Parathyroid adenoma (tissue), 2 donors: ENCODE measurements at regions not wholly inside any gene's neighbourhood (a gene's known extent, or its start where the extent isn't known, plus 50 kb on each side); places are given as distances from the start of the nearest gene placed in this dataset.
"Not testable (repeated sequence)": the region's sequence is repeated elsewhere in the genome, so short reads cannot be mapped to it uniquely, and the experiment has no call there.

Experiments
- H2AFZ ChIP-seq: fragments of 300-600 bp; sonication (generic); one replicate; pipeline ENCODE4 v1.7.0; 2017; ENCODE audit warnings: antibody characterized with exemption, mild to moderate bottlenecking
- H3K27ac ChIP-seq: fragments of 300-600 bp; sonication (generic); one replicate; pipeline ENCODE4 v1.7.0; 2017
- H3K27me3 ChIP-seq: fragments of 300-600 bp; sonication (generic); one replicate; pipeline ENCODE4 v1.7.0; 2017; ENCODE audit warnings: low read length; ENCODE audit not compliant: control insufficient read depth, insufficient read depth
- H3K36me3 ChIP-seq: fragments of 300-600 bp; sonication (generic); one replicate; pipeline ENCODE4 v1.7.0; 2017; ENCODE audit warnings: low read length; ENCODE audit not compliant: control insufficient read depth, insufficient read depth
- H3K4me1 ChIP-seq: fragments of 300-600 bp; sonication (generic); one replicate; pipeline ENCODE4 v1.7.0; 2017; ENCODE audit warnings: control low read depth
- H3K4me2 ChIP-seq: fragments of 300-600 bp; sonication (generic); one replicate; pipeline ENCODE4 v1.7.0; 2017; ENCODE audit warnings: low read length
- H3K4me3 ChIP-seq: fragments of 300-600 bp; sonication (generic); one replicate; pipeline ENCODE4 v1.7.0; 2017; ENCODE audit warnings: low read depth, low read length
- H3K79me2 ChIP-seq: fragments of 300-600 bp; sonication (generic); one replicate; pipeline ENCODE4 v1.7.0; 2017; ENCODE audit warnings: control low read depth
- H3K9ac ChIP-seq: fragments of 300-600 bp; sonication (generic); one replicate; pipeline ENCODE4 v1.7.0; 2017; ENCODE audit warnings: mild to moderate bottlenecking
- H3K9me3 ChIP-seq: fragments of 300-600 bp; sonication (generic); one replicate; pipeline ENCODE4 v1.7.0; 2017; ENCODE audit warnings: low read length; ENCODE audit not compliant: control insufficient read depth
- donor health status: primary hyperparathyroidism.

DNA sequence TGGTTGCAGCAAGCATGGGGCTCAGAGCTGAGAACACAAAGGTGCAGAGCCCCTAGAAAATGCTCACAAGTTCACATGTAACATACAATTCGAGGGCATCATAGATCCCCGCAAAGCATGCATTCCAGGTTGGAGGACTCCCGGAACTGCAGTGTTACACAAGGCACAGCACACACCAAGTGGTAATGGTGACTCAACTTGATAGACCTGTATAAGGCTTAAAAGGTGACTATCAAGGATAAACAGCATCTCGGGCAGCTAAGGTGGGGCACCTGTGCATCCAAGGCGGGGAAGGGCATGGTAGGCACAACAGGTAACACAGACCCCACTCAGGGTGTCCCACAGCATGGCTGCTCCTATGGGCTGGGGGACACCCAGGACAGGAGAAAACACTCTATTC is 167.3 kb downstream of the KLRB1 start:
- H3K27ac ChIP-seq, H3K36me3 ChIP-seq, H3K9ac ChIP-seq, H2AFZ ChIP-seq, H3K4me2 ChIP-seq, H3K4me3 ChIP-seq, H3K27me3 ChIP-seq, H3K4me1 ChIP-seq, H3K79me2 ChIP-seq, H3K9me3 ChIP-seq: not testable (repeated sequence)

DNA sequence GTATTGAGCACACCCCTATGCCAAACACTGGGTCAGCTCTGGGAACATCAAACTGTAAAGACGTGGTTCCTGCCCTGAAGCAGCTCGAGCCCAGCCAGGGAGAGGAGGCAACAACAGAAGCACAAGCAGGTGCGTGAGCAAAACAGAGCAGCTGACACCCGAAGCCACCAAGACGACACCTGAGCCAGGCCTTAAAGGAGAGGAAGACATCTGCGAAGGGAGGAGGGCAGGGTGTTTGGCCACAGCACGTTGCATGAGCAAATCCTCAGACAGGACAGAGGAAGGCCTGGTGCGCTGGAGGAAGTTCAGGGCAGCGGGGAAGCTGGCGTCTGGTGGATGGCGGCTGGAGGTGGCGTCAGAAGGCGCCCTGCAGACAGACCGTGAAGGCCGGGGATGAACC is 172.0 kb downstream of the KLRB1 start:
- not testable (repeated sequence) for H3K79me2 ChIP-seq, H2AFZ ChIP-seq, H3K9ac ChIP-seq, H3K4me2 ChIP-seq, H3K27me3 ChIP-seq, H3K36me3 ChIP-seq, H3K4me1 ChIP-seq, H3K4me3 ChIP-seq, H3K9me3 ChIP-seq, H3K27ac ChIP-seq

DNA sequence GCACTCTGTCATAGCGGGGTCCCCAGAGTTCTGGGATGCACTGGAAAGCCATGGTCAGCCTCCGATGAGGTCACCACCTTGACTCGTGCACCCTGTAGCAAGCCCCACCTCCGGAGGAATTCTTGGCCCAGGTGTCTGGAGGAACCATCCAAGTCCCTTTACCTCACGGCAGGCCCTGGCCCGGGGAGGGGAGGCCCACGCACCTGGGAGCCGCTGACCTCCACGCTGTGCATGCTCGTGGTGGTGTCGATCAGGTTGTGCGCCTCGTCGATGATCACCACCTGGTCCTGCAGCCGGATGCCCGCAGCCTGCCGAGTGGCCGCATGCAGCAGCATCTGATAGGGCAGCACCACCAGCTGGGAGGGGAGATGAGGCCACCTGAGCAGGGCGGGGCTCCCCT is 177.3 kb downstream of the KLRB1 start:
- not testable (repeated sequence) for H3K36me3 ChIP-seq, H3K9ac ChIP-seq, H3K4me1 ChIP-seq, H3K4me2 ChIP-seq, H3K9me3 ChIP-seq, H3K27me3 ChIP-seq, H3K27ac ChIP-seq, H3K79me2 ChIP-seq, H3K4me3 ChIP-seq, H2AFZ ChIP-seq

DNA sequence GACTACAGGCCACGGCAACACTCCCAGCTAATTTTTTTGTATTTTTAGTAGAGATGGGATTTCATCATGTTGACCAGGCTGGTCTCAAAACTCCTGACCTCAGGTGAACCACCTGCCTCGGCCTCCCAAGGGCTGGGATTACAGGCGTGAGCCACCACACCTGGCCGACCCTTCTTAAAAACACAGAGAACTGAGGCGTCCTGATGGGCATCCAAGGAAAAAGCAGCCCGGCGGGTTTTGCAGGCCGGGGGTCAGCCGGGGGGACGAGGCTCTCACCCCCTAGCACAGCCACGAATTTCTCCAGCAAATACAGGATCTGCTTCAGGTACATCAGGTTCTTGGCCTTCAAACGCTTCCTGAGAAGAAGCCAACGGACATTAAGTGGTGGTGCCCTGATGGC is 178.9 kb downstream of the KLRB1 start:
- not testable (repeated sequence) for H3K27me3 ChIP-seq, H3K4me2 ChIP-seq, H3K79me2 ChIP-seq, H3K27ac ChIP-seq, H3K4me3 ChIP-seq, H3K9me3 ChIP-seq, H2AFZ ChIP-seq, H3K4me1 ChIP-seq, H3K9ac ChIP-seq, H3K36me3 ChIP-seq

DNA sequence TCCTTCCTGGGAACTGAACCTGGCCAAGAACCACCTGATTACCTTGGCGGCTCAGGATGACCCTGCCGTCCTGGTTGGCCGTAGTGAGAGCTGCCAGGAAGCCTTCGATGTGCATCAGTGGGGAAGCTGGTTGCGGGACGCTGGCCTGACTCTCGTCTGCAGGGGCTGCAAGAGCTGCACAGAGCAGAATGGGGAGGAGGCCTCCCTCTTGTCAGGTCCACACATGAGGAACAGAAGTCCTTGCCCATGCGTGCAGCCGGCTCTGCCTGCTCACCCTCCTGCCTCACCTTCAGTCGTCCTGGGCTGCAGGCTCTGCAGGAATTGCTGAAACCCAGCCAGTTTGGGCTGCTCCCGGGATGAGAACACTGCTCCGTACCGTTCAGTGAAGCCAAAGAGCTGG is 182.3 kb downstream of the KLRB1 start:
- H3K79me2 ChIP-seq, H3K4me3 ChIP-seq, H3K36me3 ChIP-seq, H3K27me3 ChIP-seq, H3K4me1 ChIP-seq, H3K4me2 ChIP-seq, H2AFZ ChIP-seq, H3K9me3 ChIP-seq, H3K27ac ChIP-seq, H3K9ac ChIP-seq: not testable (repeated sequence)

DNA sequence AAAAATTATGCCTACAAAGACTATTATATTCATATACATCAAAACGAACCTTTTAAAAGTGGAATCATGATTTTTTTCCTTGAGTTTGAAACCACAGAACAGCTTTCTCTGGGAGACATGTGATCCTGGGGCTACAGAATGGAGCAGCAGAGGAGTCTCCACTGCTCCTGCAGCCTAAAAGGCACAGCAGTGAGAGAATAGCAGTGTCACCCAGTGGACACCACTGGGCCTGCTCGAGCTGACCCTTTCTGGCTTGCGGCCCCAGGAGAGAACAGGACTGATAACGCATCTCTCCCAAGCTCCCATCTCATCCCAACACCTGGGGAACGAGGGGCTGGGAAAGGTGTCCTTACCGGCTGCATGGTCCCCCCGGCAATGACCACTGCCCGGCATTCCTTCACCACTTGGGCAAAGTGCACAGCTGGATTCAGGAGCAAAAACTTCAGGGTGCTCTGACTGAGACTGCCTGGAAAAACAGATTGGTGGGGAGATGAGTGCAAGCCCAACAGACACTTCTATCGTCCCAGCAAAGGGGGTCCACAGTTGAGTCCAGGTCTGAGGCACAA is 183.5 kb downstream of the KLRB1 start:
- H3K9ac ChIP-seq, H3K36me3 ChIP-seq, H3K4me2 ChIP-seq, H3K4me1 ChIP-seq, H3K27me3 ChIP-seq, H2AFZ ChIP-seq, H3K79me2 ChIP-seq, H3K27ac ChIP-seq, H3K4me3 ChIP-seq, H3K9me3 ChIP-seq: not testable (repeated sequence)

DNA sequence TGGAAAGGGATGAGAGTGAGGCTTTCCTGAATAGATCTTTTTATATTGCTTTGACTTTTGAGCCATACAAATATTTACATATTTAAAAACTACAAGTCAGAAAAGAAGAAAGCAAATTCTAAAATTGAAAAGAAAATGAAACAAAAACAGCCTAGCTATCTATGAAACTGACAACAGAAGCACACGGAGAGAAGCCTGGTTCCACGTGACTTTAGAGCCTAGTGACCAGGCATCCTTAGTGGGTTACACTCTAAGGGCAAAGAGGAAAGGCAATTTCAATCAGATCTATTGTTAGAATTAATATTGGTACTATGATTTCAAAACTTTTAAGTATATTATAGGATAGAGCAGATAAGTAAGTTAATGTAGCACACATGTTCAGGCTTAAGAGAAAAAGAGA is 185.0 kb downstream of the KLRB1 start:
- H3K9me3 ChIP-seq, H3K27me3 ChIP-seq, H3K4me3 ChIP-seq, H3K4me1 ChIP-seq, H2AFZ ChIP-seq, H3K27ac ChIP-seq, H3K79me2 ChIP-seq, H3K36me3 ChIP-seq, H3K4me2 ChIP-seq, H3K9ac ChIP-seq: not testable (repeated sequence)

DNA sequence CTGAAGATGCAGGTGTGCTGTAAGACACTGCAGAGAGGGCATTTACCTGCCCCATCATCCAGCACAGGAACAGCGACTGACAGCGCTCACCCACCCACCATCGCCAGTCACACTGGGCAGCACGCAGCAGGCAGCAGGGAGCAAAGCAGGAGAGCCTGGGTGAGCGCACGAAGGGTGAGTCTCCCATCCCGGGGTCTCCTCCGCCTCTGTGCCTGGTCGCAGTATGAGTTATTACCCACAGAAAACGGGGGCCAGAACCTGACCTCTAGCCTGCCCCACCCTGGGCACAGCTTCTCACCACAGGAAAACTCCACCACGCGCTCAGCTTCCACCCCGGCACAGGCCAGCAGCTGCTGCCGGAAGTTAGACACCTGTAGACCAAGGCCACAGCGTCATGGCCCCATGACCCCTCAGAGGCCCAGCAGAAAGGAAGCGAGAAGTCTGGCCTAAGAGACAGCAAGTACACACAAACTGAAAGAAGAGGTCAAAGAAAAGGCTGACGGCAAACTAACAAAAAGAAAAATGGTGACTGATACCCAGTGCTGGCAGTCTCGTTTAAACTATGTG is 186.1 kb downstream of the KLRB1 start:
- H3K9me3 ChIP-seq, H3K79me2 ChIP-seq, H3K4me2 ChIP-seq, H3K4me1 ChIP-seq, H3K27me3 ChIP-seq, H3K4me3 ChIP-seq, H3K9ac ChIP-seq, H3K36me3 ChIP-seq, H3K27ac ChIP-seq, H2AFZ ChIP-seq: not testable (repeated sequence)

DNA sequence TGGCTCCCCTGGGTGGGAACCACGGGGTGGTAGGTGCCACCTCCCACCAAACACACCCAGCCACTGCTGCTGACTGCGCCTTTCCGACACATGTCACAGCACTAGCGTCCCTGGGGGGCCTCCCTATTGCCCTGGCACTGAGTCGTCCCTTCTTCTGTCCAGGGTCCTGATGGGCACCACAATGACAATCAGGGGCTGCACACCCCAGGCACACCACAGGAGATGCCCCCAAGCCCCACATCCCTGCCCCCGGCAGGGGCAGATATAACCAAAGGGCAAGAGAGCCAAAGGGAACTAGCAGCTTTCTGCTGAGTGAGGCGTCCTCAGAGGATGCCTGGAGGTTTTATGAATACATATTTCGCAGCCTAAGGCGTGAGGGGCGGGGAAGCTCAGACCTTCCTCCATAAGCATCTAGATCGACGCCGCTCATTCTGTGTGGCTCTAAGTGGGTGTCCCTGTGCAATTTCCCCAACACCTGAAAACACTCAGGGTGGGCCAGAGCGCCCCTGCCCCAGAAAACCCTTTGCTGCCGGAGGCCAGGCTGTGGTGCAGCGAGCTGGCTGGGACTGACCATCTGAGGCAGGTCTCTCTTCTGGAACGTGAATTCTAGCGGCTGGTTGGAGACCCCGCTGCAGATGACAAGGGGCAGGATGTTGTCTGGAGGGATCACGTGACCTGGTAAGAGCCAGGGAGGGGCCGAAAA is 186.7 kb downstream of the KLRB1 start:
- H3K9me3 ChIP-seq, H3K9ac ChIP-seq, H2AFZ ChIP-seq, H3K4me1 ChIP-seq, H3K36me3 ChIP-seq, H3K79me2 ChIP-seq, H3K4me3 ChIP-seq, H3K27me3 ChIP-seq, H3K27ac ChIP-seq, H3K4me2 ChIP-seq: not testable (repeated sequence)

DNA sequence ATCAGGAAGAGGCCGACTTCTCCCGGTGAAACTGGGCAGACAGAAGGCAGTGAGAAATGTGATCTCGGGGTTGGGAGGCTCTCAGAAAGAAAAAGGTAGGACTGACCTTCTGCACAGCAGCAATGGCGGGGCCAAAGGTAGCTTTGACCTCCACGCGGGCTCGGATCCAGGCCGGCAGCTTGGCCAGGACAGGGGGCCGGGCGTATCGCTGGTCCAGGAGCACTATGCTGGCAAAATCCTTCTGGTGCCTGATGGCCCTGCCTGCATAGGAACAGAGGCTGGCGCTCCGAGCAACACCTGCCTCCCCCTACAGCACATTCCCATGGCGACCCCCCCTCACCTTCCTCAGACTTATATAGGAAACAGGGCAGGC is 189.1 kb downstream of the KLRB1 start:
- not testable (repeated sequence) for H3K36me3 ChIP-seq, H3K4me1 ChIP-seq, H3K4me3 ChIP-seq, H3K4me2 ChIP-seq, H3K27ac ChIP-seq, H2AFZ ChIP-seq, H3K9me3 ChIP-seq, H3K9ac ChIP-seq, H3K27me3 ChIP-seq, H3K79me2 ChIP-seq

DNA sequence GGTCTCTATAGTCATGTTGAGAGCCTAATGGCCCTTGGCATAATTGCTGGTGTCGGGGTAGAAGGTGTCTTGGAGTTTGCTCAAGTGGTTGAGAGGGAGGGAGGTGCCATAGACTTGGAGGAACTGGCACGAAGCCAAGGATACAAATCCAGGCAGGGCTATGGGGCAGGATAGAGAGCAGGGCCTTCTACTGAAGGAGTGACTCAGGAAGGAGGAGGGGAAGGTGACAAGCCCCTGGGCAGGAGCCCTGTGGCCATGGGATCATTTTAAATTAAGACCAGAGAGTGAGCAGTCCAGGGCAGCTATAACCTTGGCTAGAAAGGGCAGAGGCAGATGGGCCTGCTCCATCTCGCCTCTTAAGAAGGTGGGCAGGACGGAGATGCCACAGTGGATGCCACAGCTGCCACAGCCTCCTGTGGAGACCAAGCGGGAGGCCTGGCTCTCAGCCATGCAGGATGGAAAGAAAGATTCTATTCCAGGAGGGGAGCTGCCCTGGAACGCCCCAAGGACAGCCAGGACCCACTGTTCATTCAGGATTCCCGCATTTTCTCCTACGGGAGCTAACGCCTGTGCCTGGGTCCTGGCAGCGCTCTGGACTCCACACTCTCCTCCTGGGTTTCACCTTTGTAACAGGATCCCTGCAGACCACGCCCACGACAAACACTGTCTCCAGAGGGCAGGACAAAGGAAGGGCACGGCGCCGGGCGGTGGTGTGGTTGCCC is 189.6 kb downstream of the KLRB1 start:
- H3K4me1 ChIP-seq, H3K36me3 ChIP-seq, H3K27me3 ChIP-seq, H3K4me2 ChIP-seq, H3K9me3 ChIP-seq, H3K79me2 ChIP-seq, H3K9ac ChIP-seq, H3K4me3 ChIP-seq, H3K27ac ChIP-seq, H2AFZ ChIP-seq: not testable (repeated sequence)
